ENCODE measurements at regions not wholly inside any gene's neighbourhood (a gene's known extent, or its start where the extent isn't known, plus 50 kb on each side); places are given as distances from the start of the nearest gene placed in this dataset.

GRCh38 chr1:55604179-55604578, 389.0 kb upstream of the USP24 start:
- H3K4me3 ChIP-seq (replicated peaks in 1 of 3; ENCODE audit: low read depth in 2 of 3, low read length in 3 of 3): no peak overlapping the region
- H2AFZ ChIP-seq (ENCODE audit: insufficient read depth, low read depth, low read length, poor library complexity, severe bottlenecking): no peak overlapping the region
- H3K36me3 Mint-ChIP-seq: no peaks in the 10 kb centered on the region

GRCh38 chr1:55600242-55600641, 385.1 kb upstream of the USP24 start:
- H3K4me3 Mint-ChIP-seq: no peak overlapping the region
- intact Hi-C loops (cut with micrococcal nuclease): no loop called here
- H3K4me3 ChIP-seq (replicated peaks in 1 of 3; ENCODE audit: low read depth in 2 of 3, low read length in 3 of 3): no peak overlapping the region
- H3K4me1 ChIP-seq (ENCODE audit: control insufficient read depth in 1 of 2, insufficient read depth in 2 of 2, low read length in 2 of 2): no peaks in the 10 kb centered on the region
- H3K27ac ChIP-seq (ENCODE audit: low read depth in 1 of 2, low read length in 2 of 2): no peak overlapping the region
- no peaks in the 10 kb centered on the region for H3K9me3 ChIP-seq (replicated peaks in 1 of 2; ENCODE audit: control insufficient read depth in 1 of 2, insufficient read depth in 1 of 2, low read length in 2 of 2)
- H3K27ac Mint-ChIP-seq: no peak overlapping the region
- TF ChIP-seq CTCF (IDR thresholded peaks at IDR 0.05): no peak
- H4K20me1 ChIP-seq (ENCODE audit: insufficient read depth, low read length): no peaks in the 10 kb centered on the region
- peaks cover 2% of the 10 kb centered on the region for H3K4me1 Mint-ChIP-seq
- H3K9ac ChIP-seq (ENCODE audit: insufficient read depth, low read length, poor library complexity, severe bottlenecking): no peak overlapping the region
- no peaks in the 10 kb centered on the region for H3K36me3 Mint-ChIP-seq
- H3K4me2 ChIP-seq (replicated peaks; ENCODE audit: extremely low read depth, low read length, poor library complexity, severe bottlenecking): no peak overlapping the region
- H3K27me3 ChIP-seq (ENCODE audit: control insufficient read depth in 2 of 2, insufficient read depth in 2 of 2, low read length in 2 of 2): no peaks in the 10 kb centered on the region
- H3K9me3 Mint-ChIP-seq: peaks cover 0 to 15% (median 0%) of the 10 kb centered on the region in 7 donors
- no peaks in the 10 kb centered on the region for H3K79me2 ChIP-seq (ENCODE audit: insufficient read depth, low read length)
- no peaks in the 10 kb centered on the region for H3K36me3 ChIP-seq (replicated peaks in 1 of 2; ENCODE audit: control insufficient read depth in 1 of 2, insufficient read depth in 2 of 2, low read length in 2 of 2)
- DNase-seq: no peak
- no peak overlapping the region for H2AFZ ChIP-seq (ENCODE audit: insufficient read depth, low read depth, low read length, poor library complexity, severe bottlenecking)
- H3K27me3 Mint-ChIP-seq (ENCODE audit: low read depth in 3 of 3): peaks cover 0 to 7% (median 2%) of the 10 kb centered on the region in 3 donors

More at GRCh38 chr1:55604179-55604578, 389.0 kb upstream of the USP24 start:
- intact Hi-C loops (cut with micrococcal nuclease): no loop called here
- H3K36me3 ChIP-seq (replicated peaks in 1 of 2; ENCODE audit: control insufficient read depth in 1 of 2, insufficient read depth in 2 of 2, low read length in 2 of 2): no peaks in the 10 kb centered on the region
- no peak overlapping the region for H3K27ac ChIP-seq (ENCODE audit: low read depth in 1 of 2, low read length in 2 of 2)
- H3K4me1 ChIP-seq (ENCODE audit: control insufficient read depth in 1 of 2, insufficient read depth in 2 of 2, low read length in 2 of 2): no peaks in the 10 kb centered on the region
- peaks cover 6 to 22% (median 12%) of the 10 kb centered on the region in 7 donors for H3K9me3 Mint-ChIP-seq
- H3K4me3 Mint-ChIP-seq: no peak overlapping the region
- peaks cover 8 to 16% of the 10 kb centered on the region in 2 donors for H3K9me3 ChIP-seq (replicated peaks in 1 of 2; ENCODE audit: control insufficient read depth in 1 of 2, insufficient read depth in 1 of 2, low read length in 2 of 2)
- no peaks in the 10 kb centered on the region for H3K27me3 ChIP-seq (ENCODE audit: control insufficient read depth in 2 of 2, insufficient read depth in 2 of 2, low read length in 2 of 2)
- H3K4me1 Mint-ChIP-seq: peaks cover 2% of the 10 kb centered on the region
- no peaks in the 10 kb centered on the region for H4K20me1 ChIP-seq (ENCODE audit: insufficient read depth, low read length)
- H3K4me2 ChIP-seq (replicated peaks; ENCODE audit: extremely low read depth, low read length, poor library complexity, severe bottlenecking): no peak overlapping the region
- H3K79me2 ChIP-seq (ENCODE audit: insufficient read depth, low read length): no peaks in the 10 kb centered on the region
- H3K27ac Mint-ChIP-seq: no peak overlapping the region
- DNase-seq: no peak
- TF ChIP-seq CTCF (IDR thresholded peaks at IDR 0.05): no peak
- H3K27me3 Mint-ChIP-seq (ENCODE audit: low read depth in 3 of 3): peaks cover 0 to 5% (median 0%) of the 10 kb centered on the region in 3 donors
- no peak overlapping the region for H3K9ac ChIP-seq (ENCODE audit: insufficient read depth, low read length, poor library complexity, severe bottlenecking)

All from CD14-positive monocyte (primary cell).